ENCODE measurements at regions not wholly inside any gene's neighbourhood (a gene's known extent, or its start where the extent isn't known, plus 50 kb on each side); places are given as distances from the start of the nearest gene placed in this dataset.

GRCh38 chr15:77698481-77698880, 65.8 kb upstream of the LINGO1 start:
- no peak for DNase-seq (ENCODE audit: low spot score in 2 of 2)
- no peak overlapping the region for H3K4me3 ChIP-seq
- TF ChIP-seq CTCF (IDR thresholded peaks at IDR 0.05): no peak
- H3K36me3 ChIP-seq: no peaks in the 10 kb centered on the region
- no peaks in the 10 kb centered on the region for H3K9me3 ChIP-seq
- no peaks in the 10 kb centered on the region for H3K27me3 ChIP-seq
- intact Hi-C loops (cut with DNase I): no loop called here
- H3K27ac ChIP-seq: no peak overlapping the region
- no peaks in the 10 kb centered on the region for H3K4me1 ChIP-seq

GRCh38 chr15:77697893-77698292, 65.2 kb upstream of the LINGO1 start:
- Histone ChIP-seq H3K4me1 (no peaks in the 10 kb centered on the region), H3K27ac (no peak overlapping the region), H3K4me3 (no peak overlapping the region), H3K9me3 (no peaks in the 10 kb centered on the region), H3K27me3 (no peaks in the 10 kb centered on the region), H3K36me3 (no peaks in the 10 kb centered on the region)
- intact Hi-C loops (cut with DNase I): no loop called here
- no peak for DNase-seq (ENCODE audit: low spot score in 2 of 2)
- TF ChIP-seq CTCF (IDR thresholded peaks at IDR 0.05): no peak

DNA sequence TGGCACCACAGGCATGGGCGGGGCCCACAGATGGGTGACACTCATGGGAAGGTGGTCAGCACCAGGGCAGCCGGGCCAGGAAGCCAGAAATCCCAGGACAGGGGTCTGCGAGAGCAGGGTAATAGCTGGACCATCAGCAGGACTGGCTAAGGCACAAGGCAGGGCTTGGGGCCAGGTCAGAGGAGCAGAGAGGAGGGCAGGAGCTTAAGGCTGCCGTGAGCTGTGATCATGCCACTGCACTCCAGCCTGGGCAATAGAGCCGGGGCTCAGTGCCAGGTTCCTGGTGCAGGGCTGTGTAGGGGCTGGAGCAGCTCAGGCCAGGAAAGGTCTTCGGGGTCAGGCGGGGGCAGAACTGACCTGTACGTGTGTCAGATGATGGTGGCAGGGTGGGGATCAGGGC, 64.2 kb upstream of the LINGO1 start:
- H3K4me3 ChIP-seq: no peak overlapping the region
- H3K27ac ChIP-seq: no peak overlapping the region
- no peak for TF ChIP-seq CTCF (IDR thresholded peaks at IDR 0.05)
- H3K4me1 ChIP-seq: no peaks in the 10 kb centered on the region
- no peak for DNase-seq (ENCODE audit: low spot score in 2 of 2)
- H3K9me3 ChIP-seq: no peaks in the 10 kb centered on the region
- H3K27me3 ChIP-seq: no peaks in the 10 kb centered on the region
- intact Hi-C loops (cut with DNase I): no loop called here
- no peaks in the 10 kb centered on the region for H3K36me3 ChIP-seq

DNA sequence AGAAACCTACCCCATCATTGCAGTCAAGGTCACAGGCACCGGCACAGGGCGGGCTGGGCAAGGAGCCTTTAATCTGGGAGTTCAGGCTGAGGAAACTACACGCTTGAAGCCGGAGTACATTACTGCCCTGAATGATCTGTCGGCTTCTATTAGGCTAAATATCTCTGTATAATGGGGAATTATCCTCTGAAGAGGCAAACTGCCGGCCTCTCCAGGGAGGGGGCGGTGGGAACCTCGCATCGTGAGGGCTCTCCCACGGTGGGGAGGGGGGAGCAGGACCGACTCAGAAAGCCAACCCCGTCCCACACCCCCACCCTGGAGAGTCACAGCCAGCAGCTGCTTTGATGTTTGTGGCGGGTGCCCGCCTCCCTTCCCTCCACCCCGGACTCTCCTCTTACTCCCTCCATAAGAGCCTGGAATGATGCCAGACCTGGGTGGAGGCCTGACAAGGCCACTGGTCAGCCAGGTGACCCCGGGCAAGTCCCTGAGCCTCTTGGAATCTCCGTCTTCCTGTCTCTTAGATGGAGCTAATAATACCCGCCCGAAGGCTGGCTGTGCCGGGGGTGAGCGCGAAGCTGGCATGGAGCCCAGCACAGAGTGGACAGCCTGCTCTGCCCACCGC, 63.4 kb upstream of the LINGO1 start:
- Histone ChIP-seq H3K27me3 (no peaks in the 10 kb centered on the region), H3K9me3 (no peaks in the 10 kb centered on the region), H3K4me3 (no peak overlapping the region), H3K36me3 (no peaks in the 10 kb centered on the region), H3K27ac (no peak overlapping the region), H3K4me1 (no peaks in the 10 kb centered on the region)
- DNase-seq (ENCODE audit: low spot score in 2 of 2): no peak
- no peak for TF ChIP-seq CTCF (IDR thresholded peaks at IDR 0.05)
- intact Hi-C loops (cut with DNase I): no loop called here

DNA sequence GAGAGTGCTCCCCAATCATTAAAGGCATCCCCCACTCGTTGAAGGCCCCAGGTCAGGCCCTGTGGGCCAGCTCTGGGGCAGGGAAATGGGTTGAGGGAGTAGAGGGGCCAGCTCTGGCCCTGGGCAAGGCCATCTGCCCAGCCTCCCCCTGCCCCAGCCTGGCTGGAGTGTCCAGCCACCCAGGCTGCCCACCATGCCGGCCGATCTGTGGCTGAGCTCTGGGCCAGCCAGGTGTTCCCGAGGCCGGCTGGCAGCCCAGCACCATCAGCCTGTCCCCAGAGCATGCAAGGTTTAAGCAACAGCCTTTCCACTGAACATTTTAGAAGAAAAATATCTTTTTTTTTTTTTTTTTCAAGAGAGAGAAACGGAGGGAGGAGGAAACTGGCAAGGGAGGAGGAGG, 62.8 kb upstream of the LINGO1 start:
- Histone ChIP-seq H3K4me3 (no peak overlapping the region), H3K4me1 (no peaks in the 10 kb centered on the region), H3K9me3 (no peaks in the 10 kb centered on the region), H3K27ac (no peak overlapping the region), H3K27me3 (no peaks in the 10 kb centered on the region), H3K36me3 (no peaks in the 10 kb centered on the region)
- no peak for TF ChIP-seq CTCF (IDR thresholded peaks at IDR 0.05)
- DNase-seq (ENCODE audit: low spot score in 2 of 2): no peak
- intact Hi-C loops (cut with DNase I): no loop called here

DNA sequence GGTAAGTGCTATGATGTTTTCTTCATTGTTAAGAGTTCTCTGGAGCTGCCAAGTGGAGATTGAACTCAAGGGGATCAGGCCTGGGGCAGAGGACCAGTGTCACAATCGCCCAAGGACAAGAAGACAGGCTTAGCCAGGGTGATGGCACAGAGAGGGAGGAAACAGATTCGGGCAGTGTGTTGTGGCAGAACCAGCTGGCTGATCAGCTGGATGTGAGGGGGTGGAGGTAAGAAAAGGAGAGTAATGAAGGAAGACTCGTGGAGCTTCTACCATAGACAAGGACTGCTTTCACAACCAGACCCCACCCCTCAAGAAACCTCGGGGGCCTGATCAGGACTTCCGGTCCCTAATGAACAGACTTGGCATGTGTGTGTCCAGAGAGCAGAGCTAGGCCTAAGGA, 60.9 kb upstream of the LINGO1 start:
- TF ChIP-seq CTCF (IDR thresholded peaks at IDR 0.05): no peak
- intact Hi-C loops (cut with DNase I): no loop called here

More for the DNA sequence above, 60.9 kb upstream of the LINGO1 start:
- Histone ChIP-seq H3K27ac (no peak overlapping the region), H3K9me3 (no peaks in the 10 kb centered on the region), H3K4me3 (no peak overlapping the region), H3K36me3 (no peaks in the 10 kb centered on the region), H3K4me1 (no peaks in the 10 kb centered on the region), H3K27me3 (no peaks in the 10 kb centered on the region)
- no peak for DNase-seq (ENCODE audit: low spot score in 2 of 2)

Measured in ascending aorta (tissue), 2 donors.